ENCODE measurements at regions not wholly inside any gene's neighbourhood (a gene's known extent, or its start where the extent isn't known, plus 50 kb on each side); places are given as distances from the start of the nearest gene placed in this dataset.

GRCh38 chr6:144816936-144817335 is 531.8 kb downstream of the UTRN start:
- Histone ChIP-seq H3K9me3 (ENCODE audit: control insufficient read depth in 4 of 4, low read length in 3 of 4) (no peaks in the 10 kb centered on the region), H3K4me3 (ENCODE audit: low read depth in 1 of 3, low read length in 3 of 3) (no peak overlapping the region), H3K36me3 (ENCODE audit: control insufficient read depth in 4 of 4, insufficient read depth in 3 of 4, low read depth in 1 of 4, low read length in 3 of 4) (peaks cover 0 to 9% (median 3%) of the 10 kb centered on the region in 4 donors), H3K27ac (ENCODE audit: low read depth in 1 of 2, low read length in 2 of 2) (no peak overlapping the region), H3K4me1 (ENCODE audit: control insufficient read depth in 4 of 4, insufficient read depth in 4 of 4, low read length in 3 of 4) (no peaks in the 10 kb centered on the region), H3K27me3 (ENCODE audit: control insufficient read depth in 4 of 4, insufficient read depth in 4 of 4, low read length in 3 of 4) (no peaks in the 10 kb centered on the region), H3K9ac (ENCODE audit: low read depth in 1 of 2, low read length in 2 of 2) (no peak overlapping the region)
- TF ChIP-seq RAD21 (IDR thresholded peaks at IDR 0.05) = no peak
- WGBS = 96% methylated on average over 1 of the region's 1 CpG
- DNase-seq (ENCODE audit: low spot score) = no peak

- H3K9me3 ChIP-seq (ENCODE audit: control insufficient read depth in 4 of 4, low read length in 3 of 4) = no peaks in the 10 kb centered on the region
Observed at GRCh38 chr6:144820270-144820669, 535.1 kb downstream of the UTRN start.

DNA sequence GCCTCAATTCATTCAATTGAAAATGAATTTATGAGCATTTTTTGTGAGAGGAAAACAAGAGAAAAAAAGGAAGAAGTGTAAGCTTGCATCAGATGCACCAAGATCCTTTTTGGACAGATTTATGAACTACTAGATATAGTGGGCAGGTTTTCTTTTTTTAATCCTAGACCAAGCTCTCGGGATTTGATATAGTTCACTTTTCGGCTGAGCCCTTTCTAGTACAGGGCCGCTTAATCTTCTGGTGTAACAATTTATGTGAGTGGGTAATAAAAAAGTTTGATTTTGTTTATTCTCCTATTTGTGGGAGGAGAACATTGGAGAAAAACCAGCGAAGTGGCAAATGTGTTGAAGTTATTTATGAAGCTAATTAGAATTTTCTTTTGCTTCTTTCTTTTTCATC is 538.0 kb downstream of the UTRN start:
- H3K36me3 ChIP-seq (ENCODE audit: control insufficient read depth in 4 of 4, insufficient read depth in 3 of 4, low read depth in 1 of 4, low read length in 3 of 4) = peaks cover 0 to 10% (median 4%) of the 10 kb centered on the region in 4 donors
- no peaks in the 10 kb centered on the region for H3K4me1 ChIP-seq (ENCODE audit: control insufficient read depth in 4 of 4, insufficient read depth in 4 of 4, low read length in 3 of 4)
- no peaks in the 10 kb centered on the region for H3K9me3 ChIP-seq (ENCODE audit: control insufficient read depth in 4 of 4, low read length in 3 of 4)
- TF ChIP-seq RXRA (IDR thresholded peaks at IDR 0.05) = no peak
- TF ChIP-seq CTCF (IDR thresholded peaks at IDR 0.05; ENCODE audit: low read depth, low read length, missing input control) = no peak
- TF ChIP-seq HNF4A (conservative IDR thresholded peaks at IDR 0.05) = no peak
- TF ChIP-seq TAF1 (conservative IDR thresholded peaks at IDR 0.05) = no peak
- TF ChIP-seq SP1 (IDR thresholded peaks at IDR 0.05) = no peak
- TF ChIP-seq NR2F2 (IDR thresholded peaks at IDR 0.05) = no peak
- no peak for TF ChIP-seq HNF4G (IDR thresholded peaks at IDR 0.05)
- TF ChIP-seq YY1 (IDR thresholded peaks at IDR 0.05) = no peak
- no peak for TF ChIP-seq RAD21 (IDR thresholded peaks at IDR 0.05)
- TF ChIP-seq, protein P1, sequence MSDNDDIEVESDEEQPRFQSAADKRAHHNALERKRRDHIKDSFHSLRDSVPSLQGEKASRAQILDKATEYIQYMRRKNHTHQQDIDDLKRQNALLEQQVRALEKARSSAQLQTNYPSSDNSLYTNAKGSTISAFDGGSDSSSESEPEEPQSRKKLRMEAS (IDR thresholded peaks at IDR 0.05) = no peak
- TF ChIP-seq FOXA1 (IDR thresholded peaks at IDR 0.05) = no peak
- TF ChIP-seq REST (IDR thresholded peaks at IDR 0.05) = no peak
- no peak for TF ChIP-seq EGR1 (IDR thresholded peaks at IDR 0.05; ENCODE audit: low read depth in 2 of 2)
- no peak for TF ChIP-seq JUND (IDR thresholded peaks at IDR 0.05)
- TF ChIP-seq, protein P2, sequence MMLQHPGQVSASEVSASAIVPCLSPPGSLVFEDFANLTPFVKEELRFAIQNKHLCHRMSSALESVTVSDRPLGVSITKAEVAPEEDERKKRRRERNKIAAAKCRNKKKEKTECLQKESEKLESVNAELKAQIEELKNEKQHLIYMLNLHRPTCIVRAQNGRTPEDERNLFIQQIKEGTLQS (IDR thresholded peaks at IDR 0.05) = no peak
- no peak for TF ChIP-seq FOXA2 (IDR thresholded peaks at IDR 0.05)
- no peaks in the 10 kb centered on the region for H3K27me3 ChIP-seq (ENCODE audit: control insufficient read depth in 4 of 4, insufficient read depth in 4 of 4, low read length in 3 of 4)
- no peak for DNase-seq (ENCODE audit: low spot score)
- WGBS = 95% methylated on average over 4 of the region's 4 CpGs
- H3K9ac ChIP-seq (ENCODE audit: low read depth in 1 of 2, low read length in 2 of 2) = no peak overlapping the region
- no peak overlapping the region for H3K27ac ChIP-seq (ENCODE audit: low read depth in 1 of 2, low read length in 2 of 2)
- H3K4me3 ChIP-seq (ENCODE audit: low read depth in 1 of 3, low read length in 3 of 3) = no peak overlapping the region

More at GRCh38 chr6:144820270-144820669, 535.1 kb downstream of the UTRN start:
- TF ChIP-seq ZBTB33 (IDR thresholded peaks at IDR 0.05) (no peak), HNF4G (IDR thresholded peaks at IDR 0.05) (no peak), TAF1 (conservative IDR thresholded peaks at IDR 0.05) (no peak), JUND (IDR thresholded peaks at IDR 0.05) (no peak), FOXA1 (IDR thresholded peaks at IDR 0.05) (no peak), EGR1 (IDR thresholded peaks at IDR 0.05; ENCODE audit: low read depth in 2 of 2) (no peak)
- TF ChIP-seq, protein P1 (IDR thresholded peaks at IDR 0.05) = no peak
- Histone ChIP-seq H3K4me1 (ENCODE audit: control insufficient read depth in 4 of 4, insufficient read depth in 4 of 4, low read length in 3 of 4) (no peaks in the 10 kb centered on the region), H3K4me3 (ENCODE audit: low read depth in 1 of 3, low read length in 3 of 3) (no peak overlapping the region), H3K27ac (ENCODE audit: low read depth in 1 of 2, low read length in 2 of 2) (no peak overlapping the region), H3K9ac (ENCODE audit: low read depth in 1 of 2, low read length in 2 of 2) (no peak overlapping the region), H3K27me3 (ENCODE audit: control insufficient read depth in 4 of 4, insufficient read depth in 4 of 4, low read length in 3 of 4) (no peaks in the 10 kb centered on the region), H3K36me3 (ENCODE audit: control insufficient read depth in 4 of 4, insufficient read depth in 3 of 4, low read depth in 1 of 4, low read length in 3 of 4) (peaks cover 0 to 6% (median 2%) of the 10 kb centered on the region in 4 donors)
- 95% methylated on average over 1 of the region's 1 CpG for WGBS
- no peak for DNase-seq (ENCODE audit: low spot score)

All from liver (tissue), 8 donors.